GM18867 (cell line): ENCODE measurements at regions not wholly inside any gene's neighbourhood (a gene's known extent, or its start where the extent isn't known, plus 50 kb on each side); places are given as distances from the start of the nearest gene placed in this dataset.
"Not testable (repeated sequence)": the region's sequence is repeated elsewhere in the genome, so short reads cannot be mapped to it uniquely, and the experiment has no call there.

ENCODE experiments used
- ATAC-seq: cut with Tn5 transposase; IDR thresholded peaks from one replicate; pipeline ENCODE4 v1.9.1; 2021; ENCODE audit warnings: mild to moderate bottlenecking, moderate library complexity; ENCODE audit not compliant: unreplicated experiment

GRCh38 chr2:75432761-75433361 is 127.9 kb downstream of the EVA1A start:
- peak; percentile 88 for ATAC-seq

- ATAC-seq = peak; percentile 71
These were observed 129.0 kb downstream of the EVA1A start for GRCh38 chr2:75431763-75432162.

DNA sequence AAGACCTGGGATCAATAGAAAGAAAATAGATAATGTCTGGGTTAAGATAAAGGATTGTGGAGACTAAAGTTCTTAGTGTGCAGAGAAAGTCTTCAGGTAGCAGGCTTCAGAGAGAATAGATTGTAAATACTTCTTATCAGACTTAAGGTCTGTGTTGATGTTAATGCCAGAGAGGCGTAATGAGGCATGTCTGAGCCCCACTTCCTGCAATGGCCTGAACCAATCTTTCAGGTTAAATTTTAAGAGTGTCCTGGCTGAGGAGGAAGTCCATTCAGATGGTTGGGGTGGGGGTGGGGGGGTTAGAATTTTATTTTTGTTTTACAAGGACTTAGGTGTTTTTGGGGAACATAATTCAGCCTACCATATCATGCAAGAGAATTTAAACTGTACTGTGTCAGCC is 129.5 kb downstream of the EVA1A start:
- ATAC-seq = no peak

GRCh38 chr2:75430449-75430848 is 130.3 kb downstream of the EVA1A start:
- ATAC-seq = not testable (repeated sequence)

- ATAC-seq = no peak
These were observed 131.9 kb downstream of the EVA1A start for GRCh38 chr2:75428646-75429443.

DNA sequence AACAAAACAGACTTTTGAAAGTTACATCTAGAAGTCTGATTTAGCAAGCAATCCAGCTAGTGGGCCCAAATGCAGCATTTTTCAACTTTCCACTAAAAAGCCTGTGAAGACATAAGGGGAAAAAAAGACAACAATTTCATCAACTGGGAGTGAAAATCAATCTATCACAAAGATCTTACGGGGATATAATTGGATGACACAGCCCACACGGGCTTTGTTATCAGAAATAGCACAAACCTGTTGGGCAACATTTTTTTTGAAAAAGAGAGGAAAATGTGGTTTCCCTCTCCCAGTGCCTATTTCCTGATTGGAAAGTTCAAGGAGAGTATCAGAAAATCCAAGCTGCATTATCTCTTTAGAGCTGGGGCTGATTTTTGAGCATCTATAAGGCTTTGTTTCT is 132.7 kb downstream of the EVA1A start:
- ATAC-seq = no peak

DNA sequence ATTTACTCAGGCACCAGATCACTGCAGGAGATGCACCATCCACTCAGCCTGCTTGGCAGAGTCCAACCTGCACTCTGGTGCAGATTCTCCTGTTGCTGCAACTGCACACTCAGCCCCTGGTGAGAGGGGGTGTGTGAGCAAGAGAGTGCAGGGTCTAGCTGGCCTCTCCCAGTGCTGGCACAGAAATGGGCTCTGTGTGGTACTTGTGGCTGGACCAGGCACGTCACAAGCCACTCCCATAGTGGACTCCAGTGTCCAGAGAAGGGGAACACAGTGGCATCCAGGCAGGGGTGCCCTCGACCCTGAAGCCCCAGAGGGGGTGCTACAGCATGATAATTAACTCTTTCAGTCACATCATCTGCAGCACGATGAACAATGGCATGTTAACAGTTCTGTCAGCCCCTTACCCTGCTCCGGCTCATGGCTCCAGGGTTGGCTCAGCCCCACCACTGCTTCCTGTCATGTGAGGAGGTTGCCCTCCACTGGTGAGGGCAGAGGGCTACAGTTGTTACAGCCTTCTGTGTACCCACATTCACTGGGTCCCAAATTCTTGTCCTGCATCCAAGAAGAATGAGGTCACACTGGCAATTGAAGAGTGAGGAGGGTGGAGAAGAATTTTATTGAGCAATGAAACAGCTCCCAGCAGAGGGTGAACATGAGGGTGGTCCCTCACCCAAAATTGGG is 135.7 kb downstream of the EVA1A start:
- no peak for ATAC-seq

GRCh38 chr2:75421986-75422385 is 138.8 kb downstream of the EVA1A start:
- no peak for ATAC-seq

GRCh38 chr2:75416420-75417342 is 144.1 kb downstream of the EVA1A start:
- ATAC-seq = peak; percentile 88

DNA sequence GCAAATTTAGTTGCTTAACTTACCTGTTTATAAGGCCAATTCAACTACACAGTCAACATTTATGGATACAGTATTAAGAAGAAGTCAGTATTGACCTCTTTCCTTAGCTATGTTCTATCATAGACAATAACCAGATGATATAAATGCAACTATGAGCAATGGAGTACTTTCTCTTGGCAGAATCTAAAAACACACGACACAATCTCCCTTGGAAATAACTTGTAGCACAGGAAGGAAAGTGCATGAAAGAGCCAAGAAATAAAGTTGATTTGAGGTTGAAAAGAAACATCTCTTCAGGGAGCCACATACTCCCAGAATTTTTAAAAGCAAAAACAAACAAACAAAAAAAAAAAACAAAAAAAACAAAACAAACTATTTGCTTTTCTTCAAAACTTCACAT is 145.0 kb downstream of the EVA1A start:
- ATAC-seq = no peak

DNA sequence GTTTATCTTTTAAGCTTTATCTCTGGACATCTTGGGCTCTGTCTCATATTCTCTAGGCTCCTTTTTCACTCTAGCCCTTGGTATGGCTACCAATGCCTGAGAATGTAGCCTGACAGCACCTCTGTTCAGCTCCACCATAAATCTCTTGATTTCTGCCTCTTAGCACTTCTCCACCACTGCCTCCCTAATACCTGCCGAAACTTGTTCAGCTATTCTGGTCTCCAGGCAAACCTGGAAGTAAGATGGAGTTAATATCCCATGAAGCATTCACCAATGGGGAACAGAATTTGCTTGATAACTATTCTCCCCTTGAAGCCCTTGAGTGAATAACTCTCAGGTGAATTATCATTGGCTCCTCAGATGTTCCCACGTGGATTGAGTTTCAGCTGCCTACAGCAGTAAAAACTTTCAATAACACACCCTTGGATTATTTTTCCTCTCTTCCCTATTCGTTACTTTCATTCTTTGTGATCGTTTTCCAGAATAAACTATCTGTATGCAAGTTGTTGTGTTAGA is 145.6 kb downstream of the EVA1A start:
- ATAC-seq = no peak

DNA sequence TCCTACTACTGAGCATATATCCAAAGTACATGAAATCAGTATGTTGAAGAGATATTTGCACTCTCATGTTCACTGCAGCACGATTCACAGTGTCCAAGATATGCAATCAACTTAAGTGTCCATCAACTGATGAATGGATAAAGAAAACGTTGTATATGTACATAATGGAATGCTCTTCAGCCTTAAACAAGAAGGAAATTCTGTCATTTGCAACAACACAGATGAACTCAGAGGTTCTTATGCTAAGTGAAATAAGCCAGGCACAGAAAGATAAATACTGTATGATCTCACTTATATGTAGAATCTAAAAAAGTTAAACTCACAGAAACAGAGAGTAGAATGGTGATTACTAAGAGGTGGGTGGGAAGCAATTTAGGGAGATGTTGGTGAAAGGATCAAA is 149.2 kb downstream of the EVA1A start:
- ATAC-seq = no peak

DNA sequence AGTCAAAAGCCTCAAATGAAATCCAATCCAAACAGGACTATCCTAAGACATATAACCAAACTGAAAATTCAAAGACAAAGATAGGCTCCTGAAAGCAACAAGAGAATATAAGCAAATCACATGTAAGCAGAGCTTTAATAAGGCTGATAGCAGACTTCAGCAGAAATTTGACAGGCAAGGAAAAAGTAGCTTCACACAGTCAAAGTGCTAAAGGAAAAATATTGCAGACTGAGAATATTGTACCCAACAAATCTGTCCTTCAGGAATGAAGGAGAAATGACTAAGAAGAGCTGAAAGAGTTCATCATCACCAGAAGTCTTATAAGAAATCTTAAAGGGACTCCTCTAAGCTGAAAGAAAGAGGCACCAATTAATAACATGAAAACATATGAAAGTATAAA is 150.0 kb downstream of the EVA1A start:
- ATAC-seq = no peak

- no peak for ATAC-seq
These were observed 152.0 kb downstream of the EVA1A start for GRCh38 chr2:75408771-75409170.

DNA sequence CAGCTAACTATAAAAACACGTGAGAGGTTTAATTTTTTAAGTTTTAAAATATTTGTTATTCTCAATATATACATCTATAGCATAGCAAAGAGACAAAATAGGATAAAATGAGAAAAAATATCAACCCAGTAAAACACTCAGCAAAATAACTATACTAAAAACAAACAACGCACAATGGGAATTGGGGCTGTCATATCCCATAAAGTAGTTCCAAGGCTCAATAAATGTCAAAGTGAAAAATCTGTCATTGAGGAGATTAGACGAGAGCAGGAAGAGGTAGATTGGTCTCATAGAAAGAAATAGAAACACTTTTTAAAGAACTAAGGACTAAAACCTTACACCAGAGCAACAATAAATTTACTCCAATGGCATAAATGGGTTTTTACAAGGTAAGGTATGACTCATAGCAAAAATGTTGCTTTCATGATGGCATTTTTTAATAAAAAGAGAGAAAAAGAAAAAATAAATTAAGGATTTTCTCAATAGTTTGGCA is 153.7 kb downstream of the EVA1A start:
- ATAC-seq = no peak

DNA sequence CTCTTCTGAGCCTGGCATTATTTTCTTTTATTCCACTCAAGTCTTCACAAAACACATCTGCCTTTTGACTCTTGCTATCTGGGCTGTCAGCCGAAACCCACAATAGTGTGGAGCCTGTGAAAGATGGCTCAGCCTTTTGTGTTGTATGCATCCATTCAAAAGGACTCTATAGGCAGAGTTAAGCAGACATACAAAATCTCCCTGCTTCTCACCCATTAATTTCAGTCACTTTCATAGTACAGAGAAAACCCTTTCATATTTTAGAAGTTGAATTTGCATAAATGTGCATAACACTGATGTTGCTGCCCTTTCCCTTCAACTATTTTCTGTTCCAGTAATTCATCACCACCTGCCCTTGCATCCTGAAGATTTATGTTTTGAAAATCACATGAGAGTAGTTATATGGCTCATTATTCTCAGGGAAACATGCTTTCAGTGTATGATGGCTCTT is 154.6 kb downstream of the EVA1A start:
- no peak for ATAC-seq

DNA sequence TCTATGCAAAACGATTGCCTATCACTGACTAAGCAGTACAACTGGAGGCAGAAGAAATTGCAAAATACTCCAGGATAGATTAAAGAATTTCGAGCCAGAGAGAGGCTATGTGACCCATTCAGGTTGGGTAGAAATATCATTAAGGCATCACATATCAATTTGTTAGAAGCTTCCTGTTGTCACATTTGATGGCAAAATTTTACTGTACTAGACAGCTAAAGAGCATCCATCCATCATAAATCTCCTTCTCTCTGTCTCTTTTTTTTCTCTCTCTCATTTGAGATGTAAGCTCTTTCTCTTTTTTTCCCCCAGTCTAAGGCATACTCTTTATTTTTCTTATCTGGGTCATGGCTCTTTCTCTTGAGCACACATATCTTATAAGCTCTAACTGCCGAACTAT is 155.7 kb downstream of the EVA1A start:
- ATAC-seq = no peak

- ATAC-seq = peak; percentile 88
These were observed 156.7 kb downstream of the EVA1A start for GRCh38 chr2:75403991-75404428.

DNA sequence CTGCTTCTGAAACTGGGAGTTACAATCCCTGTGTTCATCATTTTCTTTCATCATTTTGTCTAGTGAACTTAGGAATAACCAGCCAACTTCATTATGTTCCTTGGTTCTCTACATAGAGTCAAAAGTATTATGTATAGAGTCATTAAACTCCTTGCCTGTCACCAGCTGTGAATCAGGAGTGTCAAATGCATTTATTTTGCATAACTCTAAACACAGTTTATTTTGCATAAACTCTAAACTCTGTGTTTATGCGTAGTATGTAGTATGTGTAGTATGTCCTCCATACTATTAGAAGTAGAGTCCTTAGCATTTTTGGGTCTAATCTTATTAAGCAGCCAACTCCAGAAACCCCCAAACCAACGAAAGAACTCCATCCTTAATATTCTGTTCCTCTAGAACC is 164.4 kb downstream of the EVA1A start:
- no peak for ATAC-seq

- ATAC-seq = not testable (repeated sequence)
These were observed 166.0 kb downstream of the EVA1A start for GRCh38 chr2:75394764-75395163.
